ENCODE measurements at regions not wholly inside any gene's neighbourhood (a gene's known extent, or its start where the extent isn't known, plus 50 kb on each side); places are given as distances from the start of the nearest gene placed in this dataset.

DNA sequence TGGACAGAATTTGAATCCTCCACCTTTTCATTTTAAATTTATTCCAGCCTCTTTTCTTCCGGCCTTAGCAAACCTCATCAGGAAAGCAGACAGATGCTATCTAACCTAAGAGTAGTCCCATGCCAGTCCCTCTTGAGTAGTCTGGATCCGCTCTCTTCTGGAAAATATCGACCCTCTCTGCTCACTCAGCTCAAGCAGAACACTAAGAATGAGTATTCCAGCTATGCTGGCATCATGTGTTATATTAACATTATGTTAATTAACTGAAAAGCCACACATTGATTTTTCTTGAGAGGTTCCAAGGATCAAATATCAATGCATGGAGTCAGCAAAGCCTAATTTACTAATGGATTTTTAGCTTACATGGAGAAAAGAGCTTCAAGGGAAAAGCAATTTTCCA is 161.4 kb downstream of the ID4 start:
- Histone ChIP-seq H3K9me3 (no peaks in the 10 kb centered on the region), H3K27me3 (no peaks in the 10 kb centered on the region), H3K4me1 (peaks cover 14 to 18% of the 10 kb centered on the region in 2 donors), H3K27ac (no peak overlapping the region), H3K4me3 (replicated peaks in 1 of 3) (no peak overlapping the region), H3K36me3 (no peaks in the 10 kb centered on the region)
- TF ChIP-seq, protein P1, sequence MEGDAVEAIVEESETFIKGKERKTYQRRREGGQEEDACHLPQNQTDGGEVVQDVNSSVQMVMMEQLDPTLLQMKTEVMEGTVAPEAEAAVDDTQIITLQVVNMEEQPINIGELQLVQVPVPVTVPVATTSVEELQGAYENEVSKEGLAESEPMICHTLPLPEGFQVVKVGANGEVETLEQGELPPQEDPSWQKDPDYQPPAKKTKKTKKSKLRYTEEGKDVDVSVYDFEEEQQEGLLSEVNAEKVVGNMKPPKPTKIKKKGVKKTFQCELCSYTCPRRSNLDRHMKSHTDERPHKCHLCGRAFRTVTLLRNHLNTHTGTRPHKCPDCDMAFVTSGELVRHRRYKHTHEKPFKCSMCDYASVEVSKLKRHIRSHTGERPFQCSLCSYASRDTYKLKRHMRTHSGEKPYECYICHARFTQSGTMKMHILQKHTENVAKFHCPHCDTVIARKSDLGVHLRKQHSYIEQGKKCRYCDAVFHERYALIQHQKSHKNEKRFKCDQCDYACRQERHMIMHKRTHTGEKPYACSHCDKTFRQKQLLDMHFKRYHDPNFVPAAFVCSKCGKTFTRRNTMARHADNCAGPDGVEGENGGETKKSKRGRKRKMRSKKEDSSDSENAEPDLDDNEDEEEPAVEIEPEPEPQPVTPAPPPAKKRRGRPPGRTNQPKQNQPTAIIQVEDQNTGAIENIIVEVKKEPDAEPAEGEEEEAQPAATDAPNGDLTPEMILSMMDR (IDR thresholded peaks at IDR 0.05), result no peak
- no peak for TF ChIP-seq POLR2A (IDR thresholded peaks at IDR 0.05)
- 88 to 89% methylated on average over 3 of the region's 3 CpGs for WGBS, 2 donors
- intact Hi-C loops (cut with DNase I), result no loop called here
- DNase-seq, result no peak

DNA sequence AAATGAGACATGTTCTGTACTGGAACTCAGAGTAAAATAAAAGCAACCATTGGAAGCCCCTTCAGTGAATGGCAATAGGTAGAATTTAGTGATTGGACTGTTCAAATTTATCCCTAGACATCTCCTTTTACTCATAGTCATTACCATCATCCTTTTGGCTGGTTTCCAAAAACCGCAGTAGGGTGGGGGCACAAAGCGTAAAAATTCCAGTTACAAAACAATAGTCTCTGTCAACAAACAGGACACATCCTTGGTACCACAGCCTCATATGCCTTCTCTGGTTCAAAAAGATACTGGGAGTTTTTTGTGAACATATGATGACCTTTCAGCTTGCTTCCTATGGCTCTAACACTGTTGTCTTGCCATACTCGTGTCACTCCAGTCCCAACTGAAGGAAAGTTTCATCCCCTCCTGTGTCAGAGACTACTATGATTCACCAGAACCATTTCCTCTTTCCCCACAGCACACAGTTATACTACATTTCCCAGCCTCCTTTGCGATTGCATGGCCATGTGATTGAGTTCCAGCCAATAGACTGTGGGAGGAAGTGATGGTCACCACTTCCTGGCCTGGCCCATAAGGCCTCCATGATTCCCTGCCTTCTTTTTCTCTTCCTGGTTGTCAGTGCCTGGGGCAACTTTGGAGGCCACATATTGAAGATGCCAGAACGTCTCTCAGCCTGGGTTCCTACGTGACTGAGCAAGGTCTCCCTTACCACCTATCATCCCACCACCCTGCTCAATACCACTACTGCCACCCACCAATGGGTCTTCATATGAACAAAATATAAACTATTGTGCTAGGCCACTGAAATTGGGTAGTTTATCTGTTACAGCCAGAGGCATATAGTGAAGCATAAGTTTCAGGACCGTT is 162.4 kb downstream of the ID4 start:
- intact Hi-C loops (cut with DNase I), result no loop called here
- H3K4me1 ChIP-seq, result peaks cover 10 to 11% of the 10 kb centered on the region in 2 donors
- WGBS, 2 donors, result 83 to 86% methylated on average over 7 of the region's 7 CpGs

GRCh38 chr6:20001286-20001685 is 164.1 kb downstream of the ID4 start:
- no peak overlapping the region for H3K4me3 ChIP-seq (replicated peaks in 1 of 3)
- no peaks in the 10 kb centered on the region for H3K36me3 ChIP-seq
- no peaks in the 10 kb centered on the region for H3K27me3 ChIP-seq
- no peaks in the 10 kb centered on the region for H3K9me3 ChIP-seq
- no peak for TF ChIP-seq POLR2A (IDR thresholded peaks at IDR 0.05)
- DNase-seq, result no peak
- H3K27ac ChIP-seq, result no peak overlapping the region
- peaks cover 0 to 1% of the 10 kb centered on the region in 2 donors for H3K4me1 ChIP-seq
- intact Hi-C loops (cut with DNase I), result no loop called here
- WGBS, 2 donors, result 92 to 99% methylated on average over 4 of the region's 4 CpGs

More for the DNA sequence above, 162.4 kb downstream of the ID4 start:
- no peak for TF ChIP-seq POLR2A (IDR thresholded peaks at IDR 0.05)
- TF ChIP-seq, protein P1 (IDR thresholded peaks at IDR 0.05), result no peak
- no peaks in the 10 kb centered on the region for H3K36me3 ChIP-seq
- H3K9me3 ChIP-seq, result no peaks in the 10 kb centered on the region
- no peak overlapping the region for H3K27ac ChIP-seq
- H3K4me3 ChIP-seq (replicated peaks in 1 of 3), result no peak overlapping the region
- DNase-seq, result no peak
- no peaks in the 10 kb centered on the region for H3K27me3 ChIP-seq

DNA sequence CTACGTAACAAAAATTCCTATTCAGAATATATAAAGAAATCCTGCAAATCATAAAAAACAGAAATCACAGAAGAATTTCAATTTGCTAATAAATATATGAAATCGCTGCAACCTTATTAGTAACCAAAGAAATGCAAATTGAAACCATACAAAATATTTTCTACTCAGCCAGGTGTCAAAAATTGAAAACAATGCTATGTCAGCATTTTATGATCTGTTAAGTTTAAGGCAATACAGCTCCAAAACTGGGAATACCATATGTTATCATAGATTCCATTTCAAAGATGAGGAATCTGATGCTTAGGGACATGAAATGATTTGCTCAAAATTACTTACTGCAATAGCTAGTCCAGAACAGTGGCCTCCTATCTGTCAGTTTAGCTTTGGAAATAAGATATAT is 168.9 kb downstream of the ID4 start:
- 92 to 95% methylated on average over 2 of the region's 2 CpGs for WGBS, 2 donors
- TF ChIP-seq, protein P1 (IDR thresholded peaks at IDR 0.05), result no peak
- no peak for TF ChIP-seq POLR2A (IDR thresholded peaks at IDR 0.05)
- Histone ChIP-seq H3K4me3 (replicated peaks in 1 of 3) (no peak overlapping the region), H3K4me1 (no peaks in the 10 kb centered on the region), H3K36me3 (no peaks in the 10 kb centered on the region), H3K27ac (no peak overlapping the region), H3K9me3 (no peaks in the 10 kb centered on the region), H3K27me3 (no peaks in the 10 kb centered on the region)
- no peak for DNase-seq
- intact Hi-C loops (cut with DNase I), result no loop called here

DNA sequence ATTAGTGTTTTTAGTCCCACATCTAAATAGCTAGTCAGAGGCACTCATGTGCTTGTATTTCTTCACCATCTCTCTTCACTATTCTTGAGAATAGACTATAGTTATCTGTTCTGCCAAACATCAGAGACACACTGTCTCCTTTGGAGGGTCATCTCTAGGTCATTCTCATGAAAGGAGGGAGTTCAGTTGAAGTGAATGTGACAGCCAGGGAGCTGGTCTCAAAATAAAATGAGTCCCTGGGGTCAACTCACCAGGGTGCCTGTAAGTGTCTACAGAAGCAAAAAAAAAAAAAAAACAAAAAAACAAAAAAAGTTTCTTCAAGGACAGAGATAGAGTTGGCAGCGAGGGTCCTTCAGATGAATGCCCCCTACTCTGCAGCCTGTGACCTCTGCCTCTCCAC is 171.0 kb downstream of the ID4 start:
- Histone ChIP-seq H3K4me1 (no peaks in the 10 kb centered on the region), H3K36me3 (no peaks in the 10 kb centered on the region), H3K9me3 (no peaks in the 10 kb centered on the region), H3K27me3 (no peaks in the 10 kb centered on the region), H3K4me3 (replicated peaks in 1 of 3) (no peak overlapping the region), H3K27ac (no peak overlapping the region)
- intact Hi-C loops (cut with DNase I), result no loop called here
- DNase-seq, result no peak
- TF ChIP-seq POLR2A (IDR thresholded peaks at IDR 0.05), result no peak
- TF ChIP-seq, protein P1 (IDR thresholded peaks at IDR 0.05), result no peak
- 55 to 63% methylated on average over 1 of the region's 1 CpG for WGBS, 2 donors
